NCI-H2171 treated with DMSO at 0.1 percent for 48 hours (cell line): ENCODE measurements at regions not wholly inside any gene's neighbourhood (a gene's known extent, or its start where the extent isn't known, plus 50 kb on each side); places are given as distances from the start of the nearest gene placed in this dataset.

Experiments
- DNase-seq: peaks from one replicate; lab custom pipeline; 2025; lab: John Stamatoyannopoulos, UW

DNA sequence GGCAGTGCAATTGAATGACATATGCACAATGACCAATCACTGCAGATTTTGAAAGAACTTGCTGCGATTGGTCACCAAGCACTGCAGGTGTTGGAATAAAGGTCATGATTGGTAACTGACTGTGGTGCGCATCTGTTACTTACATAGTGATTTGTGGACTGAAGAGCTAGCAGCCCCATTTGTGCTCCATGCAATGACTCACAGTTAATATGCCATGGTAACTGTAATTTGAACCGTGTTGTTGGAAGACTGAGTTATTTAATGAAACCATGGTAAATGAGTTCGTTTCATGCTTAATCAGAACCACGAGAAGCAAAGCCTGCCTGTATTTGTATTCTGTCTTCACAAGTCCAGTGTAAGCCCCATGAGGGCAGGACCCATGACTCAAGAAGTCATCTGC, 220.5 kb downstream of the TJP1 start:
- DNase-seq, result peak; percentile 11

DNA sequence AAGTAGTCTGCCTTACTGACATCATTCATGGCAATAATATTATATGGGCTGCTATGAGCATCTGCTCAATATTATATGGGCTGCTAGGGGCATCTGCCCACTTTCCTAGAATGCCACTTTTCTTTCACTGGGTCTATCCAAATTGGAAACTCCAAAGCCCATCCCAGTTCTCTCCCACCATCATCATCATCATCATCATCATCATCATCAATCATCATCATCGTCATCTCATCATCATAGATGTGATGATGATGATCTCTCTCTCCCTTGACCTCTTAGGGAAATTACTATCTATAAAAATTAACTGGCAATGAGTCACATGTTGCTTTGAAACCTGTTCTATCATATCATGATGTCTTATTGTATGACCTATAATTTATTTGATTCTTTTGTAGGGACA, 222.0 kb downstream of the TJP1 start:
- DNase-seq, result no peak

DNA sequence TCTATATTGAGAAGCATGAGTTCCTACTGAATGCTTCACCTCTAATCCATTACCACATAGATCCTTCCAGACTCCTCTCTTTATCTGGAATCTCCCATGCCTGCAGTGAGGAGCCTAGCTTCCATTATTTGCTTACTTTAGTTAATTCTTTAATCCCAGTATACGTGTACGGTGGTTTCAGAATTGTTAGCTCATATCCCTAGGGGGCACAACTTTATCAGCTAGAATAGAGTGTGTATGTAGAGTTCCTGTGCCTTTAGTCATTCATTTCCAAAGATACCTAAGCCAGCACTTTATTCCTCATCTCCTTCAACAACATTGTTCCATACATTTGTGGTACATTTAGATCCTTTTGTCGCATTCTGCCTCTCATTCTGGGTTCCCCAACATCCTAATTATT, 226.0 kb downstream of the TJP1 start:
- DNase-seq, result no peak

- DNase-seq, result no peak
These were observed 228.6 kb downstream of the TJP1 start for GRCh38 chr15:29593629-29594028.

DNA sequence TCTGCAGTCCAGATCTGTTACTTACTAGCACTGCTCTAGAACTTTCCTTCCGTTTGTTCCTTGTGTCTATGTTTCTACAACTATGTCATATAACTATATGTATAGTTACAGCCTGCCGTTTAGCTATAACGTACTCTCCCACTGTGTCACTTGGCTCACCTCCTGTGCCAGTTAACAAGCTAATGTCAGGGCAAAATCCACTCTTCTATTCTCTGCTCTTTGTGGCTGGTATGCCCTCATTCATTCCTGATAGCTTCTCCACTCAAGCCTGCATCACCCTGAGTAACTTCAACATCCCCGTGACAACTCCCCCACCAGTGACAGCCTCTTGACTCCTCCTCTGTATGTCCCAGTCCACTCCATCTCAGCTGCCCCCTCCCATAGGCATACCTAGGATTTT, 229.2 kb downstream of the TJP1 start:
- DNase-seq, result no peak

- no peak for DNase-seq
These were observed 231.6 kb downstream of the TJP1 start for GRCh38 chr15:29590701-29591100.

DNA sequence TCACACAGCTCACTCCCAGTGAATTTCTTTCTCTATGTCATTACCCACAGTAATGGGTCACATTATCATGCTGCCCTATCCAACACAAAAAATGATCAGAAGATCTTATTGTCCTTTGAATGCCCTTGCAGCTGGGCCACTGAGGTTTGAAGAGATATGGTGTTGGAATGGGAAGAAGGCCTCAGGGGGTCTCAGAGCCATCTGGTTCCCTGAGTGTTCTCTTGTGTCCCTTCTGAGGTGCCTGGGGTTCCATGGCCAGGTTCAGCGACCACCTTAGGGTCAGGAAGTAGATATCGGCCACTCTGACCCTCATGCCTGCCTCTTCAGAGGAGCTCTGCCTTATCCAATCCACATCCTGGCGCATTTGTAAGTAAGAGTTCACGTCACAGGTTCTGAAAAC, 232.3 kb downstream of the TJP1 start:
- DNase-seq, result no peak

- DNase-seq, result no peak
These were observed 232.9 kb downstream of the TJP1 start for GRCh38 chr15:29589416-29589815.

- DNase-seq, result no peak
These were observed 248.9 kb downstream of the TJP1 start for GRCh38 chr15:29573197-29573838.

DNA sequence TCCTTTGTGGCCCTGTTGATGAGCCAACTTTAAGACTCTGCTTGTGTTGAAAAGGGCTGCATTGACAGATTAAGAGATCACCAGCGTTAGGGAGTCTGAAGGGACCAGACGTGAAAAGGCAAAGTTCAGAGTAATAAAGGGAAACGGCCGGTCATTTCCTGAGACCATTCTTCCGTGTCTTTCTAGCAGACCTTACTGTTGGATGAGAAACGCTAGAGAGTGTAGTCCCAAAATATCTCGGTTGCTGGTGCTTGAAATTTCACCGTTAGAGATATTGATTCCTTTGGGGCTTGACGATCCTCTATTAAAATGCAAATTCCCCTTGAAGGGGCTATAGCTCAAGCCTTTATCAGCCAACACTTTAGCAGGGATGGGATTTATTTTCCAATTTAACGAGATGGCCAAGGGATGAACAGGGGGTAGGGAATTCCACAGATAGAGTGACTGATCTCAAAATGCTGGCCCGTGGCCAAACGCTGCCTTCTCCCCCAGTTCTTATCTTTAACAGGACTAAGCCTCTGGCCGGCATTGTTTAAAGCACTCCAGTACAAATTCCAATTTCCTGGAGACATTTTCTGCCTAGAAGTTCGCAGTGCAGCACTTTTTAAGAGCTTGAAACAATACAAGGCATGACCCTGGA, 250.4 kb downstream of the TJP1 start:
- DNase-seq, result no peak

- DNase-seq, result peak; percentile 28
These were observed 251.1 kb downstream of the TJP1 start for GRCh38 chr15:29570948-29571791.

DNA sequence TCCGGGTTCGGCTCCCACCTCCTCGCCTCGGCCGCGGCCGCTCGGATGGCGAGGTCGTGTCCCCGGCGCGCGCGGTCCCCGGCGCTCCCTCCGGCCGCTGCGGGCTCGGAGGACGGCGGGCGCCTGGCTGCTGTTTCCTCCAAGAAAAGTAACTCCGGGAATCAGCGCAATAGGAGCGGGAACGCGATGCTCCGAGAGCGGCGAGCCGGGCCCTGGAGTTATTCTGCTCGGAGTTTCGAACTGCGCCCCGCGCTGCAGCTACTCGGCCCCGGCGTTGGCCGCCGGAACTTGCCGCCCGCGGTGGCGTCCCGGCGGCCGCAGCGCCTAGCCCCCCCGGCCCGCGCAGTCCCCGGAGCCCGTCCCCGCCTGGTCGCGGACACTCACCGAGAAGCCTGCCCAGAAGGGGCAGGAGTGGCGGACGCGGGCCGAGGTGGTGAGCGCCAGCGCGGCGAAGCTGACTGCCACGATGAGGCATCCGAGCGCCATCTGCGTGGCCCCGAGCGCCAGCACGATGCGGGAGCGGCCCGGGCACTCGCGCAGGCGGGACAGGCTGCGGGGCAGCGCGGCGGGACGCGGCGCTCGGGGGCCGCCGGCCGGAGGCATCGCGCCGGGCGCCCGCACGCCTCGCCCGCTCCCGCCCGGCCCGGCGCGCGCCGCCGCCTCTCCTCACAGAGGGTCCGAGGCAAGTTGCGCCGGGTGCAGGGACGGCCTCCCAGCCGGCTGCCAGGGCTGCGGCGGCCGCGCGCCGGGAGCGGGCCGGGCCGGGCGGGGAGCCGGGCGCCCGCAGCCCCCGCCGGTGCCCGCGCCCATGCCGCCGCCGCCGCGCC, 251.9 kb downstream of the TJP1 start:
- peak; percentile 10 for DNase-seq

- DNase-seq, result no peak
These were observed 252.7 kb downstream of the TJP1 start for GRCh38 chr15:29569533-29570092.

GRCh38 chr15:29568840-29569532, 253.3 kb downstream of the TJP1 start:
- peak; percentile 53 for DNase-seq

DNA sequence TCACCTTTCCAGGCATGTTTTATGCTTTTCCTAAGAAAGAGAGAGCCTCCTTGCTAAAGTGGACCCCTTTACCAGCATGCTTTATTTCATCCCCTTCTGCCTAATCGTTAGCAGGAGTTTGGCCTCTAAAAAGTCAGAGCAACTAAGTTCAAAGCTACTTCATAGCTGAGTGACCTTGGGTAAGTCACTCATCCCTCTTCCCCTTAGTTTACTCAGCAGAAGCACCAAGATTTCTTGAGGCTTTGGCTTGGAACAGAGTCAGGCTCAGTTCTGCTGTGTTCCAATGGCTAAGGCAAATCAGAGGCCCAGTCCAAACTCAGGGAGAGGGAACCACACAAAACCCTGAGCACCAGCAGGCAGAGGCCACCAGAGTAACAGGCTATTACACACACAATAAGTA, 254.9 kb downstream of the TJP1 start:
- no peak for DNase-seq

- DNase-seq, result no peak
These were observed 255.4 kb downstream of the TJP1 start for GRCh38 chr15:29566914-29567313.

- no peak for DNase-seq
These were observed 259.2 kb downstream of the TJP1 start for GRCh38 chr15:29563112-29563511.

GRCh38 chr15:29560896-29561295, 261.4 kb downstream of the TJP1 start:
- DNase-seq, result no peak

DNA sequence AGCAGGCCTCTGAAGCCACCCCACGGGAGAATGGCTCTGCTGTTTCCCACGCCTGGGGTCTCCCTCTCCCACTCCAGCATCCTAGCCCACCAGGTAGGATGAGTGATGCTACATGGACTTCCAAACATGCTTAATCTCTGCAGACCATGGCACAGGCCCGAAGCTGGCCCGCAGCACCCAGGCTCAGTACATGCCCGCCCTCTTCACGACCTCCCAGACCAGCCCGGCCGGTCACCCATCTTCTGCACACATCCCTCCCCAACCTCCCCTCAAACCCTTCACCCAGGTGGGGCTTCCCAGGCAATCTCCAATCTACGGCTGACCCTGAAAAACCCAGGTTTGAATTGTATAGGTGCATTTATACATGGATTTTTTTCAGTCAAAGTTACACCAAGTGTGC, 264.0 kb downstream of the TJP1 start:
- DNase-seq, result no peak

- DNase-seq, result no peak
These were observed 265.1 kb downstream of the TJP1 start for GRCh38 chr15:29557171-29557570.

DNA sequence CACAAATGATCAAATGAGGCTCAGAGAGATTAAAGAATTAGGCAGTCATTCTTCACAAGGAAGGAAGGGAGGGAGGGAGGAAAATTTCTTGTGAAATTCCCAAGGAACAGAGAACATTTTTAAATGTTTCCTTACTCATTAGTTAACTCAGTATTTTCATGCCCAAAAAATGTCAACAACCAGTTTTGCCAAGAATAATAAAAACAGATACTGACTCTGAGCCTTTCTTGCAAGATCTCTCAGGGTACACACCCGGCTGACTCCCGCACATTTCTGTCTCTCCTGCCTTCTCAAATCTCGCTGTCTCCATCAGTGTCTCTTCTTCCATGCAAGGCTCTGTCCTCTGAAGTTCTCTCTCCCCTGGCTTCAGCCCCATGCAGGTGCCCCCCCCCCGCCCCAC, 265.9 kb downstream of the TJP1 start:
- DNase-seq, result no peak
